Lower leg skin (tissue), 3 donors: ENCODE measurements at regions not wholly inside any gene's neighbourhood (a gene's known extent, or its start where the extent isn't known, plus 50 kb on each side); places are given as distances from the start of the nearest gene placed in this dataset.

Experiments used
- POLR2A ChIP-seq, 2 donors: fragments of 450-650 bp; IDR thresholded peaks; one replicate each; pipeline ENCODE4 v1.6.1; 2016 to 2017; ENCODE audit warnings: antibody characterized with exemption in 2 of 2, mild to moderate bottlenecking in 1 of 2, moderate library complexity in 1 of 2
- TF ChIP-seq, protein P1 (sequence below), 3 donors: fragments of 450-650 bp; IDR thresholded peaks; one replicate each; pipeline ENCODE4 v1.5.1; 2016; ENCODE audit warnings: antibody characterized with exemption in 3 of 3, mild to moderate bottlenecking in 3 of 3, moderate library complexity in 2 of 3

GRCh38 chr6:21367649-21368154 is 225.8 kb upstream of the SOX4 start:
- TF ChIP-seq POLR2A (IDR thresholded peaks at IDR 0.05), result no peak
- TF ChIP-seq, protein P1, sequence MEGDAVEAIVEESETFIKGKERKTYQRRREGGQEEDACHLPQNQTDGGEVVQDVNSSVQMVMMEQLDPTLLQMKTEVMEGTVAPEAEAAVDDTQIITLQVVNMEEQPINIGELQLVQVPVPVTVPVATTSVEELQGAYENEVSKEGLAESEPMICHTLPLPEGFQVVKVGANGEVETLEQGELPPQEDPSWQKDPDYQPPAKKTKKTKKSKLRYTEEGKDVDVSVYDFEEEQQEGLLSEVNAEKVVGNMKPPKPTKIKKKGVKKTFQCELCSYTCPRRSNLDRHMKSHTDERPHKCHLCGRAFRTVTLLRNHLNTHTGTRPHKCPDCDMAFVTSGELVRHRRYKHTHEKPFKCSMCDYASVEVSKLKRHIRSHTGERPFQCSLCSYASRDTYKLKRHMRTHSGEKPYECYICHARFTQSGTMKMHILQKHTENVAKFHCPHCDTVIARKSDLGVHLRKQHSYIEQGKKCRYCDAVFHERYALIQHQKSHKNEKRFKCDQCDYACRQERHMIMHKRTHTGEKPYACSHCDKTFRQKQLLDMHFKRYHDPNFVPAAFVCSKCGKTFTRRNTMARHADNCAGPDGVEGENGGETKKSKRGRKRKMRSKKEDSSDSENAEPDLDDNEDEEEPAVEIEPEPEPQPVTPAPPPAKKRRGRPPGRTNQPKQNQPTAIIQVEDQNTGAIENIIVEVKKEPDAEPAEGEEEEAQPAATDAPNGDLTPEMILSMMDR (IDR thresholded peaks at IDR 0.05), result no peak
